ENCODE measurements at regions not wholly inside any gene's neighbourhood (a gene's known extent, or its start where the extent isn't known, plus 50 kb on each side); places are given as distances from the start of the nearest gene placed in this dataset.

GRCh38 chrX:143571521-143571920 lies 54.2 kb upstream of the SPANXN3 start:
- no peak overlapping the region for H3K4me3 ChIP-seq (replicated peaks; ENCODE audit: low read depth, low read length)
- no peak for TF ChIP-seq CTCF (IDR thresholded peaks at IDR 0.05; ENCODE audit: low read length, missing control alignments)
- peak; percentile 55 for DNase-seq (ENCODE audit: low read depth)

GRCh38 chrX:143570782-143571181 lies 53.5 kb upstream of the SPANXN3 start:
- TF ChIP-seq CTCF (IDR thresholded peaks at IDR 0.05; ENCODE audit: low read length, missing control alignments) = no peak
- no peak overlapping the region for H3K4me3 ChIP-seq (replicated peaks; ENCODE audit: low read depth, low read length)
- no peak for DNase-seq (ENCODE audit: low read depth)

GRCh38 chrX:143568467-143568866 lies 51.2 kb upstream of the SPANXN3 start:
- TF ChIP-seq CTCF (IDR thresholded peaks at IDR 0.05; ENCODE audit: low read length, missing control alignments) = no peak
- DNase-seq (ENCODE audit: low read depth) = no peak
- no peak overlapping the region for H3K4me3 ChIP-seq (replicated peaks; ENCODE audit: low read depth, low read length)
